Smooth muscle cell (in vitro differentiated cells): ENCODE measurements at regions not wholly inside any gene's neighbourhood (a gene's known extent, or its start where the extent isn't known, plus 50 kb on each side); places are given as distances from the start of the nearest gene placed in this dataset.

Experiments
- DNase-seq: peaks from one replicate; lab custom pipeline; 2025; ENCODE audit not compliant: unreplicated experiment; lab: John Stamatoyannopoulos, UW
- H2AFZ ChIP-seq: fragments of 200-600 bp; sonication (generic); 2 replicates; pipeline ENCODE4 v1.6.0; 2016; ENCODE audit warnings: antibody characterized with exemption, low read depth, mild to moderate bottlenecking
- H3F3A ChIP-seq: fragments of 200-600 bp; sonication (generic); 2 replicates; pipeline ENCODE4 v1.6.0; 2017; ENCODE audit warnings: antibody characterized with exemption, low read depth
- H3K27ac ChIP-seq: fragments of 200-600 bp; sonication (generic); 2 replicates; pipeline ENCODE4 v1.5.1; 2016; ENCODE audit warnings: low read depth, mild to moderate bottlenecking
- H3K27me3 ChIP-seq: fragments of 200-600 bp; sonication (generic); 2 replicates; pipeline ENCODE4 v1.6.1; 2016; ENCODE audit warnings: low read depth, mild to moderate bottlenecking
- H3K36me3 ChIP-seq: fragments of 200-600 bp; sonication (generic); 2 replicates; pipeline ENCODE4 v1.5.1; 2016; ENCODE audit warnings: low read depth
- H3K4me1 ChIP-seq: fragments of 200-600 bp; sonication (generic); 2 replicates; pipeline ENCODE4 v1.5.1; 2016; ENCODE audit warnings: low read depth
- H3K4me2 ChIP-seq: fragments of 200-600 bp; sonication (generic); 2 replicates; pipeline ENCODE4 v1.6.0; 2016; ENCODE audit warnings: mild to moderate bottlenecking
- H3K4me3 ChIP-seq: fragments of 200-600 bp; sonication (generic); 2 replicates; pipeline ENCODE4 v1.5.1; 2016; ENCODE audit warnings: mild to moderate bottlenecking
- H3K79me2 ChIP-seq: fragments of 200-600 bp; sonication (generic); 2 replicates; pipeline ENCODE4 v1.6.0; 2016; ENCODE audit warnings: low read depth, mild to moderate bottlenecking
- H3K9ac ChIP-seq: fragments of 200-600 bp; sonication (generic); 2 replicates; pipeline ENCODE4 v1.6.0; 2016; ENCODE audit warnings: low read depth
- H3K9me3 ChIP-seq: fragments of 200-600 bp; sonication (generic); replicated peaks from 2 replicates; pipeline ENCODE4 v1.5.1; 2016; ENCODE audit warnings: low read depth
- H4K20me1 ChIP-seq: fragments of 200-600 bp; sonication (generic); 2 replicates; pipeline ENCODE4 v1.6.0; 2016; ENCODE audit warnings: low read depth
- WGBS: methylation state at CpG from one replicate; pipeline ENCODE4 v1.1.7; 2016; ENCODE audit warnings: low lambda C conversion rate; 5-methylcytosine and 5-hydroxymethylcytosine counted together
- TF ChIP-seq, protein P1 (sequence below): fragments of 200-600 bp; sonication (generic); IDR thresholded peaks from 2 replicates; pipeline ENCODE4 v1.5.1; 2017; ENCODE audit warnings: borderline replicate concordance, mild to moderate bottlenecking, antibody characterized with exemption; ENCODE audit not compliant: insufficient read depth, poor library complexity, severe bottlenecking

DNA sequence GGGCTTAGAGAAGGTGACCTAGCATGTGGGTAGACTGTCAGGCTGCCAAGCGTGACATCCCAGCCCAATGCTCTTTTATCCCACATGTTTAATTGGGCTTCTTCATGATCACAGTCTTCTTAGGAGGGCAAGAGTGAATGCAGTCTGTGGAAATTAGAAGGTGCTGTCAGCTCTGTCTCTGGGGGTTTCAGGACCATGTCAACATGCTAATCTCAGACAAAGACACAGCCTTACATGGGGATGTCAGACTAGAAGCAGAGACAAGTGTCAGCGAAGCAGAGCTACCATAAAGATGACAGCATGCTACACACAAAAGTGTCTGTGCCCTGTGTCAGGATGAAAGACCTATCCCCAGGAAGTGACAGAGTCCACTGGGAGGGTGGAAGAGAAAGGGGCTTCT, 120.1 kb upstream of the SLC25A36 start:
- no peak overlapping the region for H3K9ac ChIP-seq
- H3K9me3 ChIP-seq, result no peaks in the 10 kb centered on the region
- no peaks in the 10 kb centered on the region for H3K36me3 ChIP-seq
- H3K79me2 ChIP-seq, result no peaks in the 10 kb centered on the region
- TF ChIP-seq, protein P1, sequence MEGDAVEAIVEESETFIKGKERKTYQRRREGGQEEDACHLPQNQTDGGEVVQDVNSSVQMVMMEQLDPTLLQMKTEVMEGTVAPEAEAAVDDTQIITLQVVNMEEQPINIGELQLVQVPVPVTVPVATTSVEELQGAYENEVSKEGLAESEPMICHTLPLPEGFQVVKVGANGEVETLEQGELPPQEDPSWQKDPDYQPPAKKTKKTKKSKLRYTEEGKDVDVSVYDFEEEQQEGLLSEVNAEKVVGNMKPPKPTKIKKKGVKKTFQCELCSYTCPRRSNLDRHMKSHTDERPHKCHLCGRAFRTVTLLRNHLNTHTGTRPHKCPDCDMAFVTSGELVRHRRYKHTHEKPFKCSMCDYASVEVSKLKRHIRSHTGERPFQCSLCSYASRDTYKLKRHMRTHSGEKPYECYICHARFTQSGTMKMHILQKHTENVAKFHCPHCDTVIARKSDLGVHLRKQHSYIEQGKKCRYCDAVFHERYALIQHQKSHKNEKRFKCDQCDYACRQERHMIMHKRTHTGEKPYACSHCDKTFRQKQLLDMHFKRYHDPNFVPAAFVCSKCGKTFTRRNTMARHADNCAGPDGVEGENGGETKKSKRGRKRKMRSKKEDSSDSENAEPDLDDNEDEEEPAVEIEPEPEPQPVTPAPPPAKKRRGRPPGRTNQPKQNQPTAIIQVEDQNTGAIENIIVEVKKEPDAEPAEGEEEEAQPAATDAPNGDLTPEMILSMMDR, result no peak
- H3K4me2 ChIP-seq, result no peak overlapping the region
- H3F3A ChIP-seq, result no peaks in the 10 kb centered on the region
- WGBS, result 90% methylated on average over 2 of the region's 2 CpGs
- no peak overlapping the region for H3K4me3 ChIP-seq
- DNase-seq, result no peak
- H3K27ac ChIP-seq, result no peak overlapping the region
- no peaks in the 10 kb centered on the region for H4K20me1 ChIP-seq
- H3K4me1 ChIP-seq, result no peaks in the 10 kb centered on the region
- no peaks in the 10 kb centered on the region for H3K27me3 ChIP-seq
- H2AFZ ChIP-seq, result no peak overlapping the region

DNA sequence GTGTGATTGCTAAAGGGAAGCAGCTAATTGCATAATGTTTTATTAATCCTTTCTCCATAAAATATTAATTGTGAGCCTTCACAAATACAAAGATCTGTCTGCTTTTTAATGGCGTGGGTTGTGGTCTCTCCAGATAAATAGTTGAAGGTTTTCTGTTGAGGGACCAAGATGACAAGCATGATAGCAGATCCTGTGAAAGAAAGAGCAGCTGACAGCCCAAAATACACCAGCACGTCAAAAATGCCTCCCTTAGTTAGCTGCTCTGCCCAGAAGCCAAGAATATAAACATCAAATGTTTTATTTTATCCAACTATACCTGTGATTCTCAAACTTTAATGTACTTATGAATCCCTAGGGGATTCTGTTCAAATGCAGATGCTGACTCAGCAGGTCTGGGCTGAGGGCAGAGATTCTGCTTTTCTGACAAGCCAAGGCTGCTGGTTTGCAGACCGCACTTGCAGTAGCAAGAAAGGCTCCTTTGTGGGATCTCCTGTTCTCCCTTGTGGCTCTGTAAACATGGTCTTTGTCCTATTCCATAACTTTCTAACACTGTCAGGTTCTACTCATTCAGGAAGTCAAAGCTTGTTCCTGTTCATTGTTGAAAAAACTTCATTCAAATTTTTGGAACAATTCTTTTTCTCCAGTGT, 119.1 kb upstream of the SLC25A36 start:
- H3K27ac ChIP-seq, result no peak overlapping the region
- H3K4me2 ChIP-seq, result no peak overlapping the region
- no peaks in the 10 kb centered on the region for H4K20me1 ChIP-seq
- DNase-seq, result no peak
- no peaks in the 10 kb centered on the region for H3K9me3 ChIP-seq
- TF ChIP-seq, protein P1, result no peak
- no peak overlapping the region for H2AFZ ChIP-seq
- no peaks in the 10 kb centered on the region for H3K36me3 ChIP-seq
- H3K27me3 ChIP-seq, result no peaks in the 10 kb centered on the region
- no peaks in the 10 kb centered on the region for H3K79me2 ChIP-seq
- WGBS, result 51% methylated on average over 3 of the region's 3 CpGs
- H3K9ac ChIP-seq, result no peak overlapping the region
- H3K4me1 ChIP-seq, result no peaks in the 10 kb centered on the region
- H3F3A ChIP-seq, result no peaks in the 10 kb centered on the region
- no peak overlapping the region for H3K4me3 ChIP-seq

DNA sequence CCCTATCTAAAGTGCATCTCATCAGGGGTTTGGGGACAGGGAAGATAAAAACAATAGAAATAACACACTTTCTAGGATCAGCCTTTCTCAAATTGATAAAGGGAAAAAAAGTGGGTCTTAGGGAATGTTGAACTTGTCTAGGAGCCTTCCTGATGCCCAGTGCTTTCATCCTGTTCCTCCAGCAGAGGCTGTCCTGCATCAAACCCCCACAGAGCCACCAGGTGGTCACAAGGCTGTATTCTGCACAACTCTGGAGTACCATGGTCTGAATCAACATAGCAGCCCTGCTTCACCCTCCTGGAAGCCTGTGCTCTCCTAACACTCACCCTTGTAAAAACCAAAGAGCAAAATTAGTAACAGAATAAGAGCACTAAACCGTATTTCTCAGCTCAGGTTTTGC, 118.5 kb upstream of the SLC25A36 start:
- 100% methylated on average over 1 of the region's 1 CpG for WGBS

More for the DNA sequence above, 118.5 kb upstream of the SLC25A36 start:
- Histone ChIP-seq H3K27me3 (no peaks in the 10 kb centered on the region), H3F3A (no peaks in the 10 kb centered on the region), H2AFZ (no peak overlapping the region), H4K20me1 (no peaks in the 10 kb centered on the region), H3K4me2 (no peak overlapping the region), H3K27ac (no peak overlapping the region), H3K9ac (no peak overlapping the region), H3K4me1 (no peaks in the 10 kb centered on the region), H3K4me3 (no peak overlapping the region), H3K36me3 (no peaks in the 10 kb centered on the region), H3K79me2 (no peaks in the 10 kb centered on the region), H3K9me3 (no peaks in the 10 kb centered on the region)
- TF ChIP-seq, protein P1, result no peak
- DNase-seq, result no peak
